Fibroblast of villous mesenchyme (primary cell): ENCODE measurements at regions not wholly inside any gene's neighbourhood (a gene's known extent, or its start where the extent isn't known, plus 50 kb on each side); places are given as distances from the start of the nearest gene placed in this dataset.

Source experiments
- DNase-seq: peaks from one replicate; pipeline ENCODE4 v3.0.0-alpha.2; 2010; ENCODE audit warnings: low read depth
- H3K4me3 ChIP-seq: 2 replicates; pipeline ENCODE4 v1.5.1; 2011; ENCODE audit warnings: low read depth, mild to moderate bottlenecking, low read length
- TF ChIP-seq, protein P1 (sequence below): IDR thresholded peaks from 2 replicates; pipeline ENCODE4 v1.5.1; 2012; ENCODE audit warnings: low read depth, mild to moderate bottlenecking, low read length; ENCODE audit not compliant: insufficient read depth

DNA sequence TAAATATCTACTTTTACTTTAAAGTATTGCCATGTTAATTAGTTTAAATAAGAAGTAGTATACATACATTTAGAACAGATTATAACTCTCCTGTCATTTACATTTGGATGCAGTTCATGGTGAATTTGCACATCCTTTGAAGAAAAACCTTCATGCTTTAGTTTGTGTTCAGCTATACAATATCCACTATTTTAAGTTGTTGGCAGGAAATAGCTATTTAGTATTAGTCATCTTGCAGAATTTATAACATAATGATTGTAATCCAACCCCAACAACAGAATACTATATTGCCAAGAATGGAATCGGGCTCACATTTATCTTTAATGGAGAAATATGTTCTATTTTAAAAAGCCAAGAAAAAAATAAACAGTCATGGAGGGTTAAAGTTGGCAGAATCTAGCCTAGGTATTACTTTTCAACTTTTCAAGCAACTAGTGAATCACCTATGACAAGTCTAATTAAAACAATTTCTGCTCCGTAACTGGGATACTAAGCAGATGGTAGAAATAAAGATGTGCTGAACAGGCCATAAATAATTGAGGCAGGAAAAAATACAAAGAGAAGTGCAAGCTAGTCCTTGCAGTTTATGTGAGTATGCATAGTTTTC, 1170.6 kb upstream of the NUDT12 start:
- no peak overlapping the region for H3K4me3 ChIP-seq
- peak; percentile 13 for DNase-seq
- TF ChIP-seq, protein P1, sequence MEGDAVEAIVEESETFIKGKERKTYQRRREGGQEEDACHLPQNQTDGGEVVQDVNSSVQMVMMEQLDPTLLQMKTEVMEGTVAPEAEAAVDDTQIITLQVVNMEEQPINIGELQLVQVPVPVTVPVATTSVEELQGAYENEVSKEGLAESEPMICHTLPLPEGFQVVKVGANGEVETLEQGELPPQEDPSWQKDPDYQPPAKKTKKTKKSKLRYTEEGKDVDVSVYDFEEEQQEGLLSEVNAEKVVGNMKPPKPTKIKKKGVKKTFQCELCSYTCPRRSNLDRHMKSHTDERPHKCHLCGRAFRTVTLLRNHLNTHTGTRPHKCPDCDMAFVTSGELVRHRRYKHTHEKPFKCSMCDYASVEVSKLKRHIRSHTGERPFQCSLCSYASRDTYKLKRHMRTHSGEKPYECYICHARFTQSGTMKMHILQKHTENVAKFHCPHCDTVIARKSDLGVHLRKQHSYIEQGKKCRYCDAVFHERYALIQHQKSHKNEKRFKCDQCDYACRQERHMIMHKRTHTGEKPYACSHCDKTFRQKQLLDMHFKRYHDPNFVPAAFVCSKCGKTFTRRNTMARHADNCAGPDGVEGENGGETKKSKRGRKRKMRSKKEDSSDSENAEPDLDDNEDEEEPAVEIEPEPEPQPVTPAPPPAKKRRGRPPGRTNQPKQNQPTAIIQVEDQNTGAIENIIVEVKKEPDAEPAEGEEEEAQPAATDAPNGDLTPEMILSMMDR = no peak

GRCh38 chr5:104731331-104731730, 1168.7 kb upstream of the NUDT12 start:
- no peak overlapping the region for H3K4me3 ChIP-seq
- DNase-seq = no peak
- TF ChIP-seq, protein P1 = no peak

DNA sequence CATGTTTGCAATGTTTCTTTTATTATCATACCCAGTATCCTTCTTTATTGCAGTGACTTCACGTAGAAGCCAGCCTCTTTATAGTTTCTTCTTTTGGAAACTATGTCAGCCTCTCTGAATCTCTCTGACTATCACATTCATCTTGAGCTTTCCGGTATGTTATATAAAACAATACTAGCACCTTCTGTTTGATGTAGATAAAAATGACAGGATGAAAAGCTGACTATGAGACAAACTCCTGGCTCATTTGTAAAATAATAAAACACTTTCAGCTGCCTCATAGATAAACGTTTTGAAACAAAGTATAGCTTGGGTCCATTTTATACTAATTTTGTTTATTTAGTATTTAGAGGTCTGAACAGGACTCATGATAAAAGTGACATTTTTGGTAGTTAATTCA, 1145.4 kb upstream of the NUDT12 start:
- TF ChIP-seq, protein P1 = no peak
- no peak overlapping the region for H3K4me3 ChIP-seq
- no peak for DNase-seq

GRCh38 chr5:104706600-104706999, 1144.0 kb upstream of the NUDT12 start:
- H3K4me3 ChIP-seq = no peak overlapping the region
- peak; percentile 10 for DNase-seq
- TF ChIP-seq, protein P1 = no peak

DNA sequence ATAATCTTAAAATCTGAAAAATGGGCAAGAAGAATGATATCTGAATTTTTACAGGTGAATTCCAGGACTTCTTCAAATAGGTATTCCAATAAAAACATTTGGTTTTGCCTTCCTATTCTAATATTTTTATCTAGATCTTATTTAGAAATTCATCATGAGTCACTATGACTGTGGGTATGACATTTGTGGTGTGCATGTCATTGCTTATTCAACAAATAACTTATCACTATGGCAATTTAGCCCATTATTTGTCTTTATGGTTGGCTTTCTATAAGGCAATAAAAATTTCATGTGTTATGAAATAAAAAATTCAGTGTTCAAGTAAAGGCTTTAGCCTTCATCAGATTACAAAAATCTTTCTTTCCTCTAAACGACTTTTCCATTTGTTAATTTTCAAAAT, 1139.6 kb upstream of the NUDT12 start:
- no peak for DNase-seq
- TF ChIP-seq, protein P1 = no peak
- no peak overlapping the region for H3K4me3 ChIP-seq

DNA sequence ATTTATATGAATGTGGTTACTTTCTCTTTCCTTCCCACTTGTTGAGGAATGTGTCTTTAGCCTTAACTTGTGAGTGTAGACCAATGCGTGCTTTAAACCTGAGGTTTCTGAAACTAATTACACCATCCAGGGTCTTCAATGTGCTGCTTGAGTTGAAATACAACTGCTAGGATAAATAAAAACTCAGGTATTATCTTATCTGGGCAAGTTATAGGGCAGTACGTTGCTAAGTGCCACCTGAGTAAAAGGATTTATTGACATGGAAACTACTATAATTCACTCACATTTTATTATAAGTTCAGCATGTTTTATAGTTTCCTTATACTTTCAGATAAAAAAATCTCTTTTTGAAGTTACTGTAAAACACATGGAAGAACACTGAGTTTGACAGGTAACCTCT, 1136.8 kb upstream of the NUDT12 start:
- DNase-seq = no peak
- no peak overlapping the region for H3K4me3 ChIP-seq
- TF ChIP-seq, protein P1 = no peak

GRCh38 chr5:104661256-104661655, 1098.7 kb upstream of the NUDT12 start:
- TF ChIP-seq, protein P1 = no peak
- no peak for DNase-seq
- H3K4me3 ChIP-seq = no peak overlapping the region
